ENCODE measurements at regions not wholly inside any gene's neighbourhood (a gene's known extent, or its start where the extent isn't known, plus 50 kb on each side); places are given as distances from the start of the nearest gene placed in this dataset.

- Mint-ChIP-seq H3K4me3 (no peak overlapping the region), H3K9me3 (no peaks in the 10 kb centered on the region), H3K27me3 (ENCODE audit: insufficient read depth) (peaks cover 1% of the 10 kb centered on the region), H3K27ac (no peak overlapping the region), H3K4me1 (ENCODE audit: low read depth) (no peaks in the 10 kb centered on the region), H3K36me3 (ENCODE audit: low read depth) (no peaks in the 10 kb centered on the region)
- DNase-seq (ENCODE audit: low spot score) = no peak
- intact Hi-C loops (cut with micrococcal nuclease) = no loop called here
Measured at GRCh38 chr6:54048782-54049181, 62.5 kb upstream of the MLIP start.

DNA sequence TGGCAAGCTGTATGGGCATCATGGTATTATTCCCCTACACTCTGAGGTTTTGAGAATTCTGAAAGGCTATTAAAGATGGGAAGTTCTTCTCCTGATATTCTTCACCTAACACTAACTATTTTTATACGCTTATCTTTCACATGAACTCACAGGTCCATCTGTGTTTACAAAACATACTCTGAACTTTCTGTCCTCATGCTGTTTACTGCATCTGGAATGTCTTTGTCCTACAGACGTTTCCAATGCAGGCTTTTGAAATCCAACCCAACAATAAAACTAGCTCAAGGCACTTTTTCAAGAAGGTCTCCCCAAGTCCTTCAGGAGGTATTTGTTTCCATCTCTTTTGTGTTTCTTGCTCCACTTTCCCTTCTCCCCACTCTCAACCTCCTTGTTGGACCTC lies 60.5 kb upstream of the MLIP start:
- Mint-ChIP-seq H3K36me3 (ENCODE audit: low read depth) (no peaks in the 10 kb centered on the region), H3K27me3 (ENCODE audit: insufficient read depth) (peaks cover 1% of the 10 kb centered on the region), H3K27ac (no peak overlapping the region), H3K9me3 (no peaks in the 10 kb centered on the region), H3K4me1 (ENCODE audit: low read depth) (no peaks in the 10 kb centered on the region), H3K4me3 (no peak overlapping the region)
- intact Hi-C loops (cut with micrococcal nuclease) = no loop called here
- no peak for DNase-seq (ENCODE audit: low spot score)

- no peak for DNase-seq (ENCODE audit: low spot score)
- no peaks in the 10 kb centered on the region for H3K4me1 Mint-ChIP-seq (ENCODE audit: low read depth)
- intact Hi-C loops (cut with micrococcal nuclease) = no loop called here
- no peak overlapping the region for H3K4me3 Mint-ChIP-seq
- H3K9me3 Mint-ChIP-seq = no peaks in the 10 kb centered on the region
- peaks cover 1% of the 10 kb centered on the region for H3K27me3 Mint-ChIP-seq (ENCODE audit: insufficient read depth)
- no peak overlapping the region for H3K27ac Mint-ChIP-seq
- no peaks in the 10 kb centered on the region for H3K36me3 Mint-ChIP-seq (ENCODE audit: low read depth)
Measured at GRCh38 chr6:54053881-54054391, 57.3 kb upstream of the MLIP start.

DNA sequence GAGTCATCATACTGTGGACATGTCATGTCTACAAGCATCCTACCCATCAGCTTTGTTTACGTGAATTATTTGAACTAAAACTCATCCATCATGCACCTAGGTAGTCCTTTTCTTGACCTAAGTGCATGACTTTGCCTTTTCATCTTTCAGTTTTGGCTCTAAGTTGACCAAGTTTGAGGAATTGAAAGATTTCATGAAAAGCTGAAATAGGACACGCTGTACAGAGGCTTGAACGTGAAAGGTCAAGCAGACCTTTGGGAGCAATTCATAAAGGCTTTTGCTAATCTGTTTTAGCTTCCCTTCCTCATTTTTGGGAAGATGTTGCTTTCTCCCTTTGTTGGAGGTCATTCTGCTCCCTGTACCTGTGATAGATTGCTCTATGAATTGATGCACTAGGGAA lies 55.1 kb upstream of the MLIP start:
- no peak overlapping the region for H3K27ac Mint-ChIP-seq
- no peak overlapping the region for H3K4me3 Mint-ChIP-seq
- H3K4me1 Mint-ChIP-seq (ENCODE audit: low read depth) = no peaks in the 10 kb centered on the region
- H3K9me3 Mint-ChIP-seq = no peaks in the 10 kb centered on the region
- no peaks in the 10 kb centered on the region for H3K36me3 Mint-ChIP-seq (ENCODE audit: low read depth)
- no peak for DNase-seq (ENCODE audit: low spot score)
- intact Hi-C loops (cut with micrococcal nuclease) = no loop called here
- no peaks in the 10 kb centered on the region for H3K27me3 Mint-ChIP-seq (ENCODE audit: insufficient read depth)

GRCh38 chr6:54057058-54057457 lies 54.2 kb upstream of the MLIP start:
- DNase-seq (ENCODE audit: low spot score) = no peak
- intact Hi-C loops (cut with micrococcal nuclease) = no loop called here
- no peak overlapping the region for H3K4me3 Mint-ChIP-seq
- H3K4me1 Mint-ChIP-seq (ENCODE audit: low read depth) = no peaks in the 10 kb centered on the region
- H3K36me3 Mint-ChIP-seq (ENCODE audit: low read depth) = no peaks in the 10 kb centered on the region
- H3K27me3 Mint-ChIP-seq (ENCODE audit: insufficient read depth) = no peaks in the 10 kb centered on the region
- H3K9me3 Mint-ChIP-seq = no peaks in the 10 kb centered on the region
- H3K27ac Mint-ChIP-seq = no peak overlapping the region

- intact Hi-C loops (cut with micrococcal nuclease) = no loop called here
- no peaks in the 10 kb centered on the region for H3K4me1 Mint-ChIP-seq (ENCODE audit: low read depth)
- no peak overlapping the region for H3K4me3 Mint-ChIP-seq
- no peaks in the 10 kb centered on the region for H3K9me3 Mint-ChIP-seq
- no peak for DNase-seq (ENCODE audit: low spot score)
- H3K27me3 Mint-ChIP-seq (ENCODE audit: insufficient read depth) = no peaks in the 10 kb centered on the region
- no peaks in the 10 kb centered on the region for H3K36me3 Mint-ChIP-seq (ENCODE audit: low read depth)
- H3K27ac Mint-ChIP-seq = no peak overlapping the region
Measured at GRCh38 chr6:54058236-54058635, 53.0 kb upstream of the MLIP start.

DNA sequence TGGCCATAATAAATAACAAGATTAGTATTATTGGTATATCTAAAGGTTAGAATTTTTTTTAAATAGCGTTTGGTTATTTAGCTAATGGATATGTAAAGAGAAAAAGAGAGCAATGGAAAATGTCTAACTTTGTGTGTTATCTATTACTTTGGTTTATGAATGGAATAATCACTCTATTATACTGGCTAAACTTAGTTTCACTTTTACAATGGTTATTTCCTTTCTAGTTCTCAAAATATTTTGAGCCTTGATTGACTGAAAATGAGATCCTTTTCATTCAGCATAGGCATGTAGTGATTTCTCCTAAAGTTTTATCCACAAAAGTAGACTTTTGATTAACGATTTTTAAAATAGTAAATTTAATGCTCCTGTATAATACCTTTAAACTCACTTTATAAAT lies 51.6 kb upstream of the MLIP start:
- intact Hi-C loops (cut with micrococcal nuclease) = no loop called here

GRCh38 chr6:54060286-54060685 lies 51.0 kb upstream of the MLIP start:
- DNase-seq (ENCODE audit: low spot score) = no peak
- Mint-ChIP-seq H3K4me1 (ENCODE audit: low read depth) (no peaks in the 10 kb centered on the region), H3K4me3 (no peak overlapping the region), H3K27ac (no peak overlapping the region), H3K36me3 (ENCODE audit: low read depth) (no peaks in the 10 kb centered on the region), H3K27me3 (ENCODE audit: insufficient read depth) (no peaks in the 10 kb centered on the region), H3K9me3 (no peaks in the 10 kb centered on the region)
- intact Hi-C loops (cut with micrococcal nuclease) = no loop called here

More for the DNA sequence above, 51.6 kb upstream of the MLIP start:
- Mint-ChIP-seq H3K9me3 (no peaks in the 10 kb centered on the region), H3K4me1 (ENCODE audit: low read depth) (no peaks in the 10 kb centered on the region), H3K27ac (no peak overlapping the region), H3K36me3 (ENCODE audit: low read depth) (no peaks in the 10 kb centered on the region), H3K4me3 (no peak overlapping the region), H3K27me3 (ENCODE audit: insufficient read depth) (no peaks in the 10 kb centered on the region)
- DNase-seq (ENCODE audit: low spot score) = no peak

Data from activated T-helper 1 cell treated with anti-CD3 and anti-CD28 coated beads, Interleukin-12 subunit alpha, Interleukin-12 subunit beta, Interleukin-2, Interleukin-4 antibody, amounts not matched to agents 30 ng/mL and 10 ng/mL and 1 ng/mL, durations not matched to agents 14 hours and 24 hours and 36 hours (primary cell).